ENCODE measurements at regions not wholly inside any gene's neighbourhood (a gene's known extent, or its start where the extent isn't known, plus 50 kb on each side); places are given as distances from the start of the nearest gene placed in this dataset.
A peak's percentile ranks its signal among the peaks of the same experiment; 100 is the strongest.
"Not testable (repeated sequence)": the region's sequence is repeated elsewhere in the genome, so short reads cannot be mapped to it uniquely, and the experiment has no call there.

DNA sequence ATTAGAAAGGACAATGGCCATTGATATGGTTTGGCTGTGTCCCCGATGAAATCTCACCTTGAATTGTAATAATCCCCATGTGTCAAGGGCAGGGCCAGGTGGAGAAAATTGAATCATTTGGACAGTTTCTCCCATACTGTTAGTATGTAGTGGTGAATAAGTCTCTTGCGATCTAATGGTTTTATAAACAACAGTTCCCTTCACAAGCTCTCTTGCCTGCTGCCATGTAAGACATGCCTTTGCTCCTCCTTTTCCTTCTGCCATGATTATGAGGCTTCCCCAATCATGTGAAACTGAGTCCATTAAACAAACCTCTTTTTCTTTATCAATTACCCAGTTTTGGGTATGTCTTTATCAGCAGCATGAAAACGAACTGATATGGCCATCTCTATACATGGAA lies 302.7 kb downstream of the SFMBT2 start:
- DNase-seq (ENCODE audit: low read depth), result no peak

DNA sequence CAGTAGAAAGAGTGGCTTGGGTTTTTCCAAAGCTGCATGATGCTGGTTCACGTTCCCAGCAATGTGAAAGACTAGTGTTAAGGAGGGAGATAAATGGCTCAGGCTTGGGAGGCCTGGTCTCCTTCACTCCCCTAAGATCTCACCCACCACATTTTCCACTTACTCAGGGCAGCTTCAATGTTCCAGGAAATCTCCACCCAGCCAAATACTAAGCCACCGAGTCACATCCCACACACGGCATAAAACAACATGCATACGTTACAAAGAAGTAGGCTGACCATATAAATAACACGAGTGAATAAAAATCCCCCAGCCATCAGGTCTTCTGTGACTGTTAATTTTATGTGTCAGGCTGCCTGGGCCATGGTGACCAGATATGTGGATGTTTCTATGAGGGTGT lies 303.5 kb downstream of the SFMBT2 start:
- no peak for DNase-seq (ENCODE audit: low read depth)

DNA sequence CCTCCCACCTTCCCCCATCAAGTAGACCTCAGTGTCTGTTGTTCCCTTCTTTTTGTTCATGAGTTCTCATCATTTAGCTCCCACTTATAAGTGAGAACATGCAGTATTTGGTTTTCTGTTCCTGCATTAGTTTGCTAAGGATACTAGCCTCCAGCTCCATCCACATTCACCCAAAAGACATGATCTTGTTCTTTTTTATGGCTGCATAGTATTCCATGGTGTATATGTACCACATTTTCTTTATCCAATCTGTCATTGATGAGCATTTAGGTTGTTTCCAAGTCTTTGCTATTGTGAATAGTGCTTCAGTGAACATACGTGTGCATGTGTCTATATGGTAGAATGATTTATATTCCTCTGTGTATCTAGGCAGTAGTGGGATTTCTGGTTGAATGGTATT lies 306.5 kb downstream of the SFMBT2 start:
- not testable (repeated sequence) for DNase-seq (ENCODE audit: low read depth)

DNA sequence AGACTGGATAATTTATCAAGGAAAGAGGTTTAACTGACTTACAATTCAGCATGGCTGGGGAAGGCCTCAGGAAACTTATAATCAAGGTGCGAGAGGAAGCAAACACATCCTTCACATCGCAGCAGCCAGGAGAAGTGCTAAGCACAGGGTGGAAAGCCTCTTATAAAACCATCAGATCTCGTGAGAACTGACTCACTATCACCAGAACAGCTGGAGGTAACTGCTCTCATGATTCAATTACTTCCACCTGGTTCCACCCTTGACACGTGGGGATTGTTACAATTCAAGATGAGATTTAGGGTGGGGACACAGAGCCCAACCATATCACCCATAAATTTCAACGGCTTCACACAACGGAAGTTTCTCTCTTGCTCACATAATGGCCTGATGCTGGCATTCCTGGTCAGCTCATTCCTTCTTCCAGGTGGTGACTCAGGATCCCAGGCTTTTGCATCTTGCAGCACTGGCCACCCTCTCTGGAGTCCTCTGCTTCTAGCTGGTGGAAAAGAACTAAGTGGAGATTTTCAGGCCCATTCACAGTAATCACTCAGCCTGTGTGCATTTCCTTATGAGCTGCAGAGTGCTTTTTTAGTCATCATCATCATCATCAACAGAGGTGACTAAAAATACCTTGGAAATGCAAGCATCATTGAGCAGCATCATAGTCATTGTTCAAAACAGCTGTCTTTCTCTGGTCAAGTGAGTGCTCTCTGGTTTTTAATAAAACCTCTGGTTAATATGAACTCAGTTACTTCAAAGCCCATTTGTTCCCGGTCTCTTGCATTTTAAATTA lies 308.1 kb downstream of the SFMBT2 start:
- no peak for DNase-seq (ENCODE audit: low read depth)

DNA sequence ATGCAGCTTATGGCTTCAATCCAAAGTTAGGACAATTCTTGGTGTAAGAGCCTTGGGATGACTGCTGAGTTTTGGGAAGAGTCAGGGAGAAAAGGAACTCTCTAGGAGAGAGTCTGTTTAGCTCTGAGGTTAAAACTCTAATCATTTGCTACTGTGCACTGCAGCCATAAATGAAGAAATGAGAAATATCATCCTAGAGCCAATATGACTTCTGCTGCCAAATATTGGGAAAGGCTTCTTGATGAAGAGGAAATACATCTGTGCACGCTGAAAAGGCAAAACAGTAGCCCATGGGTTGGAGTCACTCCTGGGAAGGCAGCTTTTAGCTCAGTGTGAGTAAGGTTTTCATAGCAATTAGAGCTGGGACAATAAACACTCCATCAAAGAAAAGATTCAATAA lies 308.8 kb downstream of the SFMBT2 start:
- no peak for DNase-seq (ENCODE audit: low read depth)

DNA sequence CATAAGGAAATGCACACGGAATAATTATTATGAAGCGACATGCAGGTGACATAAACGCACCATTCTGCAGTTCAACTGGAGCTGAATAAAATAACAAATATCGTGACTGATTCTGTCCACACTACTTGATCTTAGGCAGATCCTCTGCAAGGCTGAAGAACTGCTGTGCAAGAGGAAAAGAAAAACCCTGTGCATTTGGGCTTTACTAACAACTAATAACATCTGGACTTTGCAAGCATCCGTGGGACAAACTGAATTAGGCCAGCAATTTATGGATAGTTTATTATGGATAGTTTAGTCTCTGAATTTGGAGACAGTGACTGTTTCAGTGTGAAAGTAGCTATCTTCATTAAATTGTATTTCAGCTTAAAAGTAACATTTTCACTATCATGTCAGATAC lies 309.4 kb downstream of the SFMBT2 start:
- DNase-seq (ENCODE audit: low read depth), result no peak

DNA sequence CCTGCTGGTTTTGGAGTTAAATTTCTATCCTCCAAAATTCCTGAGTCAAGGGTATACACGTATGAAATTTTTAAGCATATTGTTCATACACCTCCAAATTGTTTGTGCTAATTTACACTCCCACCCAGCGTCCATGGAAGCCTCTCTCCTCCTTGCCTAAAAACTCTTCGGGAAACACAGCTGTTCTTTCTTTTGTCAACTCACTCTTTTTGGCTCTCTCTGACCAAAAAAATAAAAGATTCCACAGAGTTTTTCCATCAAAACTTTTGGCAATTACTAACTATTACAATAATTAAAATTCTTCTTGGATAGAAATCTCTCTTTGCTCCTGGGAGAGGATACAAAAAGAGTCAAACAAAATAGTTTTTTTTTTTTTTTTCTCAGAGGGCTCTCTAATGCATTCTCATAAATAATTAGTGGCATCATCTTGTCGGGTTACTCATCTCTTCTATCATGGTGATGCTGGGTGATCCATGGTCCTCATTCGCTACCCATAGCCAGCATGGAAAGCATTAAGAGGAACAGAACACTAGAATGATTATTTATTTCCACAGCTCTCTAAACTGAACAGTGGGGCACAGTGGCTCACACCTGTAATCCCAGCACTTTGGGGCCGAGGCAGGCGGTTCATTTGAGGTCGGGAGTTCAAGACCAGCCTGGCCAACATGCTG lies 310.7 kb downstream of the SFMBT2 start:
- no peak for DNase-seq (ENCODE audit: low read depth)

DNA sequence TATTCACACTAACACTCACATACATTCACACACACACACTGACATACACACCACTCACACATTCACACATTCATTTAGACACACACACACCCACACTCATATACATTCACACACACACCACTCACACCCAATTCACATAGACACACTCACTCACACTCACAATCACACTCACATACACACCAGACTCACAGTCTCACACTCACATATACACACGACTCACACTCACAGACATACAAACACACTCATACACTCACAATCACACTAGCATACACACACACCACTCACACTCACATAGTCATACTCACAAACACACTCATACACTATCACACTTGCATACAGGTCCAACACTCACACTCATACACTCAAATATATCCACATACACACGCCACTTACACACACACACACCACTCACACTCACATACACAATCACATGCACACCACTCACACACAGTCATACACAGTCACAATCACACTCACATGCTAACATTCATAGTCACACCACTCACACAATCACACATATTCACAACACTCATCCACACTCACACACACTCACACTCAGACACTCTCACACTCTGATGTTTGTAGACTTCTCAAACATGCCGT lies 312.6 kb downstream of the SFMBT2 start:
- DNase-seq (ENCODE audit: low read depth), result no peak

DNA sequence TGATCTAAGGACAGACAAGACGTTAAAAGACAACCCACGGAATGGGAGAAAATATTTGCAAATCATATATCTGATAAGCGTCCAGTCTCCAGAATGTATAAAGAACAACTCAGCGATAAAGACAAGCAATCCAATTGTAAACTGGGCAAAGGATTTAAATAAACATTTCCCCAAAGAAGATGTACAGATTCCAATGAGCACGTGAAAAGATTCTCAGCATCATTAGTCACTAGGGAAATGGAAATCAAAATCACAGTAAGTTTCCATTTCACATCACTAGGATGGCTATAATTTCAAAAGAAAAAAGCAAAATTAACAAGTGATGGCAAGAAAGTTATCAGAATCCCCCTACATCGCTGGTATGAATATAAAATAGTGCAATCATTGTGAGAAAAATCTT lies 316.1 kb downstream of the SFMBT2 start:
- DNase-seq (ENCODE audit: low read depth), result no peak

DNA sequence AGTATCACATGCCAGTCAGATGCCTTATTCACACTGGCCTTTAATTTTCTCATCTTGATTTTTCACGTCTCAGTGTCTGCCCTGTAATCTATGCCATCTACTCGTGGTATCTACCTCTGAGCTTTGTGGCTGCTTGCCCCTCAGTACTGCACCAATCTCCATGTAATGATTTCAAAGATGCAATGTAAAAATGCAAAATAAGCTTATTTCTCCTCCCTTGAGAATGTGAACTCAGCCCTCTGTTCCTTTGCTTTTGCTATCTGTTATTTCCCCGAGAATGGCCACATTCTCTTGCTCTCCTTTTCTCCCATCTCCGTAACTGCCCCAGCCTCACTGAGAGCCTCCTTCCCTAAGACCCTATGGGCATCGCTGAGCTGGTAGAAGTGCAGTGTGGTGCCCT lies 317.5 kb downstream of the SFMBT2 start:
- DNase-seq (ENCODE audit: low read depth), result no peak

DNA sequence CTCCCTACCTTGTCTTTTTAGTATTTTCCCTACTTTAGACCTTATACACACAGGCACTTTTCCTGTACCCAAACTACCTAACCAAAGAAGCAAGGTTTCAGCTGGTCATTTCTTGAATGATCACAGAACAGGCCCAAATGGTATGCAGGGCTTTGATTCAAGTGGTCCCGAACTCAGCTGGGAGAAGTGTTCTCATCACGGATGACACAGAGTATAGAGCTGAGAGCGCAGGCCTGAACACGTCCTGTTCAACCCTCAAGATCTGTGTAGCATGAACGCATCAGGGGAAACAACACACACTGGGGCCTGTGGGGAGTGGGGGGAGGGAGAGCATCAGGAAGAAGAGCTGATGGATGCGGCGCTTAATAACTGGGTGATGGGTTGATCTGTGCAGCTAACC lies 318.2 kb downstream of the SFMBT2 start:
- DNase-seq (ENCODE audit: low read depth), result no peak

DNA sequence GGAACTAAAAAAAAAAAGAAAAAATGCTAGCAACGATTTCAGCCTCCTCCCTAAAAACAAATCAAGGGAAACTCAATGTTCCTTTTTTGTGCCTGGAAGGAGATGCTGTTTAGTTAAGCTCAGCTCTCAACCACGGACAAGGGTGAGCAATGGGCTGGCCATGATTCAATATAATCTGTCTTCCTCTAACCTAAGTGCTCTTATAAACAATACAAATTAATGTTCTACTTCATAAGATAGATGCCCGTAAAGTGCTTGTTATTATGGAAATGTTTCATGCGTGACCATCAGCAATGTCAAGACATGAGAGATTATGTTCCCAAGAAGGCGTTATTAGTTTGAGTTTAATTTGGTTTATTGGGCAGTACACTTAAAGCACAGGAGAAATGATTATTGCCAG lies 320.3 kb downstream of the SFMBT2 start:
- no peak for DNase-seq (ENCODE audit: low read depth)

DNA sequence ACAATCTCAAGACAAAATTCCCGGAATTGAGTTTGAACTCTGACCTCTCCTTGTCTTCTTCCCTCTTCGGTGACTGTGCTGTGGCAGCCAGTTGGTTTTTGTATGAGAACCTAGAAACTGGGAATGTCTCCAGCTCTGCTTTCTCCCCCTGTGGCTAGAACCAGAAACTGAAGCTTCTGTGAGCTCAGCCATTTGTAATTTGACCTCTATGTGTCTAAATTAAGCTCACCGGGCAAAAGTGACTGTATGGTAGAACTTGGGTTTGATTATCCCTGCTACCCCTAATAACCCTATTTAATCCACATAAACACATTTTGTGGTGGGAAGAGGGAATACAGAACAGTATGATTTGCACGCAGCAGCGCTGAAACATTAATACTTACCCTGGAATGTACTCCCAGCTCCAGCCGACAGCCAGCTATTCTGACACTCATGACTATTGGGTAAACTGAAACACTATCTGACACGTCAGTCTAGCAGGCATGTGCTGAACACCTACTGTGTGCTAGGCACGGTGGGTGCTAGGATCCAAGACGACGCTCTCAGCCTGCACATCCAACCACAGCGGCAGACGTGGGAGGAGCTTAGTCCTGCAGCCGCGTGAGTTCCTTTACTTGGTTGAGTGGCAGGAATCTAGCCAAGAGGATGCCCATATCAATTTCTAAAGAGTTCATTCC lies 324.8 kb downstream of the SFMBT2 start:
- DNase-seq (ENCODE audit: low read depth), result peak; percentile 26

DNA sequence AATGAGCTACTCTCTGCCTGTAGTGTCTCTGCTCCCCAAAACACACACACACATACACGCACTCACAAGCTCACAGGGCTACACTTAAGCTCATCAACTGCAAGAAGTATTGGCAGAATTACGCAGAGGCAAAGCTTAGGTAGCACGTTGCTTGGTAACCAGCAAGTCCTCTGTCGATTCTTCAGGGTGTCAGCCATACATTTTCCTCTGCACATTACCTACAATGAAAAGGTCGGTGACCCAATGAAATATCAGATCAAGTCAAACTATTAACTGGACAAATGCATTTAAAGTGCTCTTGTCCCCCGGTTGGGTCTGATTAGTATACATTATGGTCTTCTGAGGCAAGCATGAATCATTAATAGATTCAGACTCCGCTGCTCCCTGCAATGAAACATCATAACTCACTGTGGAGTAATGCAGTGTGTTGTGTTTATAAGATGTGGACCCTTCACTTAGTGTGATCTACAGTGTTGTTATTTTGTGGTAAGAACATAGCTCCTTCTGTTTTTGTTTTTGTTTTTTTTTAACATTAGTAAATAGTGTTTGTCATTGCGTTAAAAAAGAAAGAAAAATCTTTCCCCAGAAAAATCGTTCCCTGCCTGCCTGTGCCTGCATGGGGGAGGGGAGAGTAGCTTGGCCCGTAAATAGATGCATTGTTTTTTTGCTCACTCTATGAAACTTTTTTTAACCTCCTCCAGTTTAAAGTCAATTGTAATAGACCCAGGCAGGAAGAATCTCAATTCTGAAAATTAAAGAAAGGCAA lies 325.5 kb downstream of the SFMBT2 start:
- DNase-seq (ENCODE audit: low read depth), result no peak

DNA sequence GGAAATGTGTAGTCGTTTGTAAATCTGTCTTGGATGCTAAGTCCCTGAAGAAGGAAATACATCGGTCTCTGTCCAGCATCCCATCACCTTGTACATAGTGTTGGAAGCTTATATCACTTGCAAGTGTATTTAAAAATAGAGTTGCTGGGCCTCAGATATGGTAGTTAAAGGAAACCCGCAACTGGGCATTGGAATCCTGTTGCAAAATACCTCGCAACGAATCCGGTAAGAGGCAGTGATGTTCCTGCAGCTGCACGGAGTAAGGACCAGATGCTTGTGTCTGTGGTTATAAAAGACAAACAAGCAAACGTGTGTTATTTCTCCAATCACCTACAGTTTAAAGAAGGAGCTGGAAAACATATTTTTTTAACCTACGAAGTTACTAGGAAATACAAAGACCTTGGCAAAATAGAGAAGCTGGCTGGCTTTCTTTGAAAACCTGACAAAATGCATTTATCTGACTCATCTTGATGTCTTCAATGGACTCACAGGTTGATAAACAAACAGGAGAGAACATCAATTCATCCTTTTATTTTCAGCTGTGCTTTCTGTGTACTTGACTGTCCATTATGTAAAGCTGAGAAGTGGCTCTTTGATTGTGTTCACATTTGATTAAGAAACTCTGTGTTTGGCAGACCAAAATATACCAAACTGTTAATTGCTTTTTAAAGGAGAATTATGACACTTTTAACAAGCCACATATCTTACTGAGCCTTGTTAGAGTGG lies 326.4 kb downstream of the SFMBT2 start:
- no peak for DNase-seq (ENCODE audit: low read depth)

DNA sequence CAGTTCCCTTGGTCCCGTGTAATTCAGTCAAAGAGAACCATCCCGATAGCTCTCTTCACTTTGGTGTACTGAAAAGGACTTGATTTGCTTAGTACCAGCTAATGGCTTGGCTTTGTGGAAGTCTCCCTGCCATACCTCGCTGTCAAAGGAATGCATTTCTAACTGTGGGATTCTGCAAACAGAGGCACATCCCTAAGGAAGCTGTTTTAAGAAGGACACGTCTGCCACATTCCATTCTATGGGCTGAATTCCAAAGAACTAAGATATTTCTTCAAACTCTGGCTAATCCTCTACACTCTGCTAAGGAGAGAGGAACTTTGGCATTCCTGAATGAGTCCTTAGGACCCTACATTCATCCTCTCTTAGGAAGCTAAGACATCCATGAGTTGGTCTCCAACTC lies 327.9 kb downstream of the SFMBT2 start:
- DNase-seq (ENCODE audit: low read depth), result no peak

DNA sequence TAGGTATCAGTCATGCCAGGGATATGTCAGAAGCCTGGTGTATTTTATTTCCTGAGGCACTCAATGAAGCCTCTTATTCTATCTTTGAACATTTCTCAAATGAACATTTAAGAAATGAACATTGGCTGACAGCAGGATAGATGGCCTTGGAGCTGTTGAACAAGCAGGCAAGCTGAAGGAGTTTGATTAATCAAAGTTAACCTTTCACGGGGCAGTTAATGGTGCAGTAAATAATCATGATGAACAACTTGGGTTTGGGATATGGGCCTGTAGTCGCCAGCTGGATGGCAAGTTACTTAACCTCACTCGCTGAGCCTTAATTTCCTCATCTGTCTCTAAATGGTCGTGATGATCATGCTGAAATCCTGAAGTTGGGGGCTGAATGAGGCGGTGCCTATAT lies 333.0 kb downstream of the SFMBT2 start:
- no peak for DNase-seq (ENCODE audit: low read depth)

DNA sequence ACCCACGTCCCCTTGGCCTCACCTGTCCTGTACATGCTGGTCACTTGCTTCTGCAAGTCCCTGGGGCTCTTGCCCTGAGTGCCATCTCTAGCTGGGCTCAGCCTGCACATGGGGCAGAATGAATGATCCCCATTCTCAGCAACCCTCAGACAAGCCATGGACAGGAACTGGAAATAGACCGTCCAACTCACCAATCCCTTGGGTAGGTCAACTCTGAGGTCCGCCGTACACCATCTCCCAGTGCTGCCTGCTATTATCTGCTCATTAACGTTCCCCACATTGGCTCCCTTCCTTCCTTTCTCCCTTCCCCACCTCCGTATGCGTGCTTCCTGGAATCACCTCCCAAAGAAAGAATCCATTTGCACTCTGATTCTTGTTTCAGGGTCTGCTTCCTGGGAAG lies 335.0 kb downstream of the SFMBT2 start:
- no peak for DNase-seq (ENCODE audit: low read depth)

DNA sequence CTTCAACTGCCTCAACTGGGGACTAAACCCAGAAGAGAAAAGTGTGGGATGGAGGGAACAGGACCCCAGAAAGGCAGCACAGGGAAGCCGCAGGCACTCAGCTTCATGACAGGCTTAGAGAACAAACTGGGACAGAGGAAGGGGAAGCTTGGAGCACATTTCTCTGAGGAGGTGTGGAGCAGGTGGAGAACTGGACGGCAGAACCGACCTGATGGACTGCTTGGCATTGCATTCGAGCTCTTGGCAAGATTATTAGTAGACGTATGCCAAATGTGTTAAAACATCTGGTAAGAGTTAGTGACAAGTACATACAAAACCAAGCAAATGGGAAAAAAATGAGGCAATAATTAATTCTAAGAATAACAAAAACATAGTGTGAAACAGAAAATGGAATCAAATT lies 335.7 kb downstream of the SFMBT2 start:
- DNase-seq (ENCODE audit: low read depth), result no peak

DNA sequence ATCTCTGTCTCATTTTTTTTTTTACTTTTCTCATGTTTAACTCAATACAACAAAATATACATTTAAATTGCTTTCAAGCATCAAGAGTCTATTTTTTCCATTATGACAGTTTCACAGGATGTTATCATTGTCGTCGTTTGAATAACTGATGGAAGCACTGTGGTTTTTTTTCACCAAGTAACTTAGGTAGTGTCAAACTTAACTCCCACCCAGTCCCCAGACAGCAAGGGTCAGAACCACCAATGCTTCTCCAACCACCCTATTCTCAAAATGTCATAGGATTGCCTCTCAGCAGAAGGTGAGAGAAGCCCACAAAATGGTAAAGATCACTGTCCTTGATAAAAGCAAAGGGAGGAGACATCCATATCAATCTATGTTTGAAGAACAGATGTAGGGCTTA lies 339.4 kb downstream of the SFMBT2 start:
- no peak for DNase-seq (ENCODE audit: low read depth)

DNA sequence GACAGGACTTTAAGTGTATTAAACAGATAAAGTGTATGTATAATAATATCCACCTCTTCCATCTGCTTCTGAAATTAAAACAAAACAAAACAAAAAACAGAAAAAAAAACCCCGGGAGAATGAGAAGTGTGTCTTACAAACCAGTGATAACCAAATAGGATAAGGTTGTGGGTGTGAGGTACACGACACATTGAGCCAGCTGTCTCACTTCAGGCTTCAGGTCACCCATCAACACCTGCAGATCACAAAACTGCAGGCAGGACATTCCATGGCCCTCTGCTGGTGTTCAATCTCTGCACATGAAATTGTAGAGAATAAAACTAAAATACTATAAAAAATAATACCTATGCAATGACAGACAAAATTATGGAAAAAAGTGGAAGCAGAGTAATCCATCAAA lies 339.9 kb downstream of the SFMBT2 start:
- no peak for DNase-seq (ENCODE audit: low read depth)

Data from myocyte (in vitro differentiated cells).